K562 (cell line): ENCODE measurements at regions not wholly inside any gene's neighbourhood (a gene's known extent, or its start where the extent isn't known, plus 50 kb on each side); places are given as distances from the start of the nearest gene placed in this dataset.

Experiments
- BACH1 ChIP-seq: fragments of 200-800 bp; sonication (Bioruptor generic); IDR thresholded peaks from 2 replicates; pipeline ENCODE4 v1.6.1; 2016; ENCODE audit warnings: missing genetic modification characterization, missing compliant biosample characterization
- CHD2 ChIP-seq: IDR thresholded peaks from 2 replicates; pipeline ENCODE4 v1.6.1; 2011; ENCODE audit warnings: low read depth, low read length
- CREB3L1 ChIP-seq: fragments of 450-650 bp; IDR thresholded peaks from 2 replicates; pipeline ENCODE4 v1.6.1; 2014; ENCODE audit warnings: low read depth, mild to moderate bottlenecking, moderate library complexity, borderline replicate concordance
- CTCFL ChIP-seq: IDR thresholded peaks from 2 replicates; pipeline ENCODE4 v1.6.1; 2011; ENCODE audit warnings: borderline replicate concordance, low read depth, mild to moderate bottlenecking, moderate library complexity, low read length; ENCODE audit not compliant: insufficient read depth, poor library complexity, severe bottlenecking
- DNMT1 ChIP-seq: fragments of 450-650 bp; IDR thresholded peaks from 2 replicates; pipeline ENCODE4 v1.6.1; 2016; ENCODE audit warnings: antibody characterized with exemption, mild to moderate bottlenecking
- ETV6 ChIP-seq, 3 experiments: fragments of 150-350 bp in 1 of 3; sonication (generic) in 1 of 3; formaldehyde crosslinking in 1 of 3; IDR thresholded peaks; 2 replicates each; pipeline versions ENCODE4 v1.6.1 to v1.8.0; 2014 to 2022; ENCODE audit warnings: borderline replicate concordance in 2 of 3, low read depth in 2 of 3, antibody characterized with exemption in 1 of 3, low read length in 1 of 3, mild to moderate bottlenecking in 1 of 3, missing genetic modification reagents in 1 of 3
- FOXA1 ChIP-seq: fragments of 450-650 bp; IDR thresholded peaks from 2 replicates; pipeline ENCODE4 v1.6.1; 2016; ENCODE audit warnings: mild to moderate bottlenecking, borderline replicate concordance
- MAX ChIP-seq: sonication (generic); formaldehyde crosslinking; IDR thresholded peaks from 2 replicates; pipeline ENCODE4 v1.9.0; 2022; ENCODE audit warnings: mild to moderate bottlenecking, missing genetic modification reagents
- NFIX ChIP-seq: fragments of 250-450 bp; sonication (Bioruptor Pico); IDR thresholded peaks from 2 replicates; pipeline ENCODE4 v1.4.0; 2020; ENCODE audit warnings: low read depth, mild to moderate bottlenecking, moderate library complexity
- POU5F1 ChIP-seq: fragments of 150-350 bp; IDR thresholded peaks from 2 replicates; pipeline ENCODE4 v1.6.1; 2014; ENCODE audit warnings: borderline replicate concordance, low read length, low read depth, mild to moderate bottlenecking; ENCODE audit not compliant: partially characterized antibody
- RHOXF2B ChIP-seq: fragments of 250-450 bp; sonication (Bioruptor Pico); conservative IDR thresholded peaks from 2 replicates; pipeline ENCODE4 v1.5.1; 2021
- SRSF1 ChIP-seq: fragments of 200-400 bp; formaldehyde crosslinking; IDR thresholded peaks from 2 replicates; pipeline ENCODE4 v1.6.1; 2017; ENCODE audit warnings: mild to moderate bottlenecking, low read depth, low read length, moderate library complexity
- TCFL5 ChIP-seq: fragments of 250-450 bp; sonication (Bioruptor Pico); conservative IDR thresholded peaks from 2 replicates; pipeline ENCODE4 v1.6.1; 2021; ENCODE audit warnings: mild to moderate bottlenecking, moderate library complexity, matching md5 sums
- ZBTB1 ChIP-seq: sonication (generic); formaldehyde crosslinking; IDR thresholded peaks from 2 replicates; pipeline ENCODE4 v1.8.1; 2023; ENCODE audit warnings: missing genetic modification reagents, low read depth, mild to moderate bottlenecking, borderline replicate concordance
- ZBTB33 ChIP-seq: sonication (generic); formaldehyde crosslinking; IDR thresholded peaks from 2 replicates; pipeline ENCODE4 v1.8.1; 2023; ENCODE audit warnings: mild to moderate bottlenecking, missing genetic modification reagents
- ZNF133 ChIP-seq: fragments of 250-450 bp; sonication (Bioruptor Pico); IDR thresholded peaks from 2 replicates; pipeline ENCODE4 v1.4.0; 2020; ENCODE audit warnings: mild to moderate bottlenecking
- ZNF197 ChIP-seq: fragments of 200-800 bp; sonication (Bioruptor generic); IDR thresholded peaks from 2 replicates; pipeline ENCODE4 v1.6.1; 2016; ENCODE audit warnings: low read depth, missing genetic modification characterization, missing compliant biosample characterization
- ZNF324 ChIP-seq: fragments of 250-450 bp; sonication (Bioruptor Pico); IDR thresholded peaks from 2 replicates; pipeline ENCODE4 v1.4.0; 2020; ENCODE audit warnings: mild to moderate bottlenecking
- ZNF384 ChIP-seq: IDR thresholded peaks from 2 replicates; pipeline ENCODE4 v1.6.1; 2012; ENCODE audit warnings: low read depth, low read length, improper control_type of control experiment
- ZNF76 ChIP-seq: fragments of 250-450 bp; sonication (Bioruptor Pico); IDR thresholded peaks from 2 replicates; pipeline ENCODE4 v1.4.0; 2020; ENCODE audit warnings: mild to moderate bottlenecking, moderate library complexity, borderline replicate concordance
- ZNF79 ChIP-seq: fragments of 250-450 bp; sonication (Bioruptor Pico); IDR thresholded peaks from 2 replicates; pipeline ENCODE4 v1.4.0; 2020; ENCODE audit warnings: low read depth, mild to moderate bottlenecking, moderate library complexity

GRCh38 chr6:28816909-28817807 lies 106.6 kb downstream of the TRIM27 start (continued):
- no peak for TF ChIP-seq CTCFL
- TF ChIP-seq ETV6 (IDR thresholded peaks at IDR 0.05; ENCODE audit: borderline replicate concordance in 1 of 2, low read depth in 2 of 2, low read length in 1 of 2) = 0 out of 4 replicates have a peak, but pooled peaks of 1 of the 2 experiments have one; percentile 3
- TF ChIP-seq ETV6 (CRISPR knock-in tag; IDR thresholded peaks at IDR 0.05; ENCODE audit: borderline replicate concordance) = no peak
- TF ChIP-seq FOXA1 = no peak
- TF ChIP-seq DNMT1 = no peak
- no peak for TF ChIP-seq SRSF1
- no peak for TF ChIP-seq BACH1 (tag)
- peak; percentile 60; the same call in 1 of the 2 replicates for TF ChIP-seq MAX (CRISPR knock-in tag)
- TF ChIP-seq ZNF197 (CRISPR knock-in tag) = no peak
- no peak for TF ChIP-seq RHOXF2B (CRISPR knock-in tag)
- no peak for TF ChIP-seq ZNF76 (CRISPR knock-in tag)
- TF ChIP-seq CHD2 = peak; percentile 33; the same call in 1 of the 2 replicates
- no peak; the same call in 1 of the 2 replicates for TF ChIP-seq ZNF384
- TF ChIP-seq ZNF324 (CRISPR knock-in tag) = no peak
- no peak for TF ChIP-seq TCFL5 (CRISPR knock-in tag)
- no peak for TF ChIP-seq ZBTB33 (CRISPR knock-in tag)
- no peak for TF ChIP-seq ZNF133 (CRISPR knock-in tag)
- TF ChIP-seq POU5F1 = no peak
- TF ChIP-seq ZNF79 (CRISPR knock-in tag) = no peak
- TF ChIP-seq CREB3L1 = no peak
- no peak for TF ChIP-seq NFIX
- TF ChIP-seq ZBTB1 (CRISPR knock-in tag) = no peak
